Calu3 (cell line): ENCODE measurements at regions not wholly inside any gene's neighbourhood (a gene's known extent, or its start where the extent isn't known, plus 50 kb on each side); places are given as distances from the start of the nearest gene placed in this dataset.
A peak's percentile ranks its signal among the peaks of the same experiment; 100 is the strongest.

Experiments used
- BruUV-seq: library from RNA; stranded (reverse); fragments of 400-500 nt; replicated peaks from 2 replicates; lab custom pipeline; 2021; lab: Mats Ljungman, UMichigan
- CTCF ChIA-PET: fragments of 300-600 bp; sonication (Branson Sonifier 250); formaldehyde crosslinking; loops from one replicate; lab custom pipeline; 2022; ENCODE audit warnings: antibody characterized with exemption; lab: Charles Lee
- DNase-seq: peaks from one replicate; pipeline ENCODE4 v3.0.0; 2022
- H3K27ac Mint-ChIP-seq: one replicate; pipeline ENCODE4 v1.8.0; 2022; ENCODE audit warnings: mixed read lengths; ENCODE audit not compliant: unreplicated experiment
- H3K27me3 Mint-ChIP-seq: one replicate; pipeline ENCODE4 v1.8.0; 2022; ENCODE audit warnings: mixed read lengths; ENCODE audit not compliant: unreplicated experiment
- H3K36me3 Mint-ChIP-seq: one replicate; pipeline ENCODE4 v1.8.0; 2022; ENCODE audit warnings: mild to moderate bottlenecking, moderate library complexity, mixed read lengths; ENCODE audit not compliant: insufficient read depth, unreplicated experiment
- H3K4me1 Mint-ChIP-seq: one replicate; pipeline ENCODE4 v1.8.0; 2022; ENCODE audit warnings: mild to moderate bottlenecking, low read depth, mixed read lengths; ENCODE audit not compliant: unreplicated experiment
- H3K4me3 Mint-ChIP-seq: one replicate; pipeline ENCODE4 v1.8.0; 2022; ENCODE audit warnings: mild to moderate bottlenecking, low read depth, moderate library complexity, mixed read lengths; ENCODE audit not compliant: unreplicated experiment
- H3K9me3 Mint-ChIP-seq: one replicate; pipeline ENCODE4 v1.8.0; 2022; ENCODE audit warnings: low read depth, mixed read lengths; ENCODE audit not compliant: unreplicated experiment
- CTCF ChIP-seq: fragments of 200-600 bp; IDR thresholded peaks from one replicate; pipeline ENCODE4 v1.8.0; 2022; ENCODE audit warnings: antibody characterized with exemption; ENCODE audit not compliant: unreplicated experiment
- intact Hi-C: fragments of 100-400 bp; cut with micrococcal nuclease; formaldehyde crosslinking; loops from one replicate; pipeline ENCODE4 v1.10.0; 2022; ENCODE audit not compliant: unreplicated experiment

GRCh38 chr2:240373289-240373885, 62.1 kb upstream of the GPC1 start:
- H3K36me3 Mint-ChIP-seq: no peaks in the 10 kb centered on the region

GRCh38 chr2:240374085-240374907, 61.2 kb upstream of the GPC1 start:
- H3K27me3 Mint-ChIP-seq: no peaks in the 10 kb centered on the region
- CTCF ChIA-PET: no interaction called here
- no peaks in the 10 kb centered on the region for H3K36me3 Mint-ChIP-seq
- no peaks in the 10 kb centered on the region for H3K9me3 Mint-ChIP-seq
- intact Hi-C loops: loop anchor here (10.0 kb wide), 1 partner anchor 119 kb away; no protein-coding TSS in a partner anchor
- H3K27ac Mint-ChIP-seq: no peak overlapping the region
- DNase-seq: peak; percentile 45
- H3K4me3 Mint-ChIP-seq: no peak overlapping the region
- TF ChIP-seq CTCF: no peak
- no TSS peak for BruUV-seq
- peaks cover 4% of the 10 kb centered on the region for H3K4me1 Mint-ChIP-seq

More at GRCh38 chr2:240373289-240373885, 62.1 kb upstream of the GPC1 start:
- Mint-ChIP-seq H3K27ac (no peak overlapping the region), H3K27me3 (no peaks in the 10 kb centered on the region), H3K4me1 (peaks cover 13% of the 10 kb centered on the region), H3K4me3 (no peak overlapping the region), H3K9me3 (no peaks in the 10 kb centered on the region)
- CTCF ChIA-PET: interaction anchor here (0.5 kb wide), 1 partner anchor 1907 kb away, joined by 3 read pairs; no protein-coding TSS in a partner anchor
- TF ChIP-seq CTCF: no peak
- DNase-seq: no peak
- no TSS peak for BruUV-seq
- intact Hi-C loops: loop anchor here (10.0 kb wide), 1 partner anchor 119 kb away; no protein-coding TSS in a partner anchor

GRCh38 chr2:240375024-240375645, 60.3 kb upstream of the GPC1 start:
- intact Hi-C loops: loop anchor here (10.0 kb wide), 1 partner anchor 120 kb away; no protein-coding TSS in a partner anchor
- CTCF ChIA-PET: no interaction called here
- TF ChIP-seq CTCF: no peak
- Mint-ChIP-seq H3K36me3 (no peaks in the 10 kb centered on the region), H3K9me3 (no peaks in the 10 kb centered on the region), H3K4me3 (no peak overlapping the region), H3K27me3 (no peaks in the 10 kb centered on the region), H3K27ac (no peak overlapping the region), H3K4me1 (no peaks in the 10 kb centered on the region)
- no peak for DNase-seq
- BruUV-seq: no TSS peak

GRCh38 chr2:240376739-240377138, 58.7 kb upstream of the GPC1 start:
- Mint-ChIP-seq H3K36me3 (no peaks in the 10 kb centered on the region), H3K4me1 (no peaks in the 10 kb centered on the region), H3K27ac (no peak overlapping the region), H3K27me3 (no peaks in the 10 kb centered on the region), H3K9me3 (no peaks in the 10 kb centered on the region), H3K4me3 (no peak overlapping the region)
- CTCF ChIA-PET: interaction anchor here (0.6 kb wide), 1 partner anchor 607 kb away, joined by 3 read pairs; no protein-coding TSS in a partner anchor
- BruUV-seq: no TSS peak
- DNase-seq: no peak
- TF ChIP-seq CTCF: no peak
- intact Hi-C loops: loop anchor here (10.0 kb wide), 1 partner anchor 122 kb away; no protein-coding TSS in a partner anchor
